Thyroid gland (tissue), 4 donors: ENCODE measurements at regions not wholly inside any gene's neighbourhood (a gene's known extent, or its start where the extent isn't known, plus 50 kb on each side); places are given as distances from the start of the nearest gene placed in this dataset.

ENCODE experiments used
- DNase-seq, 2 donors: peaks; one replicate each; pipeline ENCODE4 v3.0.0-alpha.2; 2019
- H3K27ac ChIP-seq, 3 donors: fragments of 200-600 bp; sonication (generic); 1 replicate in 2 of 3; 2 replicates in 1 of 3; pipeline ENCODE4 v1.5.1; 2016 to 2019; ENCODE audit warnings: mild to moderate bottlenecking in 1 of 3, moderate library complexity in 1 of 3
- H3K27me3 ChIP-seq: fragments of 200-600 bp; sonication (generic); one replicate; pipeline ENCODE4 v1.5.1; 2019
- H3K36me3 ChIP-seq, 2 donors: fragments of 200-600 bp; sonication (generic); one replicate each; pipeline ENCODE4 v1.5.1; 2016 to 2019
- H3K4me1 ChIP-seq, 2 donors: fragments of 200-600 bp; sonication (generic); one replicate each; pipeline ENCODE4 v1.5.1; 2017 to 2019
- H3K4me3 ChIP-seq, 3 donors: fragments of 200-600 bp; sonication (generic); replicated peaks in 1 of 3; 1 replicate in 2 of 3; 2 replicates in 1 of 3; pipeline ENCODE4 v1.5.1; 2016; ENCODE audit warnings: mild to moderate bottlenecking in 1 of 3
- H3K9me3 ChIP-seq: fragments of 200-600 bp; sonication (generic); one replicate; pipeline ENCODE4 v1.5.1; 2017
- CTCF ChIP-seq, 6 experiments: fragments of 200-600 bp in 3 of 6; fragments of 450-650 bp in 3 of 6; sonication (generic) in 3 of 6; IDR thresholded peaks; one replicate each; pipeline ENCODE4 v1.5.1; 2016 to 2019; ENCODE audit warnings: antibody characterized with exemption in 6 of 6, mild to moderate bottlenecking in 2 of 6, inconsistent platforms in 1 of 6, moderate library complexity in 1 of 6
- POLR2A ChIP-seq, 2 donors: fragments of 450-650 bp; IDR thresholded peaks; one replicate each; pipeline ENCODE4 v1.6.1; 2017; ENCODE audit warnings: antibody characterized with exemption in 2 of 2, mild to moderate bottlenecking in 2 of 2, moderate library complexity in 1 of 2
- WGBS, 2 donors: methylation state at CpG; one replicate each; pipeline ENCODE4 v1.1.5; 2017; 5-methylcytosine and 5-hydroxymethylcytosine counted together
- intact Hi-C: fragments of 100-400 bp; cut with DNase I; formaldehyde crosslinking; loops from one replicate; pipeline ENCODE4 v1.15.1; 2023

GRCh38 chr1:80402625-80403024, 1396.1 kb upstream of the ADGRL4 start:
- 76 to 79% methylated on average over 3 of the region's 3 CpGs for WGBS, 2 donors
- no peak overlapping the region for H3K4me3 ChIP-seq
- no peak overlapping the region for H3K27ac ChIP-seq
- H3K27me3 ChIP-seq, result no peaks in the 10 kb centered on the region
- intact Hi-C loops, result no loop called here
- no peak for TF ChIP-seq CTCF (IDR thresholded peaks at IDR 0.05)
- TF ChIP-seq POLR2A (IDR thresholded peaks at IDR 0.05), result no peak
- no peaks in the 10 kb centered on the region for H3K4me1 ChIP-seq
- no peaks in the 10 kb centered on the region for H3K36me3 ChIP-seq
- DNase-seq, result no peak
- H3K9me3 ChIP-seq, result no peaks in the 10 kb centered on the region

GRCh38 chr1:80401757-80402156, 1395.2 kb upstream of the ADGRL4 start:
- WGBS, 2 donors, result 72 to 74% methylated on average over 1 of the region's 1 CpG
- H3K27me3 ChIP-seq, result no peaks in the 10 kb centered on the region
- H3K4me3 ChIP-seq, result no peak overlapping the region
- H3K36me3 ChIP-seq, result no peaks in the 10 kb centered on the region
- DNase-seq, result no peak
- no peaks in the 10 kb centered on the region for H3K4me1 ChIP-seq
- intact Hi-C loops, result no loop called here
- no peaks in the 10 kb centered on the region for H3K9me3 ChIP-seq
- TF ChIP-seq CTCF (IDR thresholded peaks at IDR 0.05) (no peak), POLR2A (IDR thresholded peaks at IDR 0.05) (no peak)
- no peak overlapping the region for H3K27ac ChIP-seq

GRCh38 chr1:80392529-80392928, 1386.0 kb upstream of the ADGRL4 start:
- no peak for DNase-seq
- no peaks in the 10 kb centered on the region for H3K4me1 ChIP-seq
- no peak for TF ChIP-seq CTCF (IDR thresholded peaks at IDR 0.05)
- no peak for TF ChIP-seq POLR2A (IDR thresholded peaks at IDR 0.05)
- no peaks in the 10 kb centered on the region for H3K27me3 ChIP-seq
- H3K4me3 ChIP-seq, result no peak overlapping the region
- intact Hi-C loops, result no loop called here
- no peaks in the 10 kb centered on the region for H3K36me3 ChIP-seq
- H3K9me3 ChIP-seq, result no peaks in the 10 kb centered on the region
- H3K27ac ChIP-seq, result no peak overlapping the region
- WGBS, 2 donors, result 59 to 70% methylated on average over 3 of the region's 3 CpGs

GRCh38 chr1:80385650-80386049, 1379.1 kb upstream of the ADGRL4 start:
- H3K9me3 ChIP-seq, result no peaks in the 10 kb centered on the region
- no peaks in the 10 kb centered on the region for H3K27me3 ChIP-seq
- no peak for DNase-seq
- TF ChIP-seq CTCF (IDR thresholded peaks at IDR 0.05) (no peak), POLR2A (IDR thresholded peaks at IDR 0.05) (no peak)
- intact Hi-C loops, result no loop called here
- no peak overlapping the region for H3K27ac ChIP-seq
- H3K36me3 ChIP-seq, result no peaks in the 10 kb centered on the region
- no peaks in the 10 kb centered on the region for H3K4me1 ChIP-seq
- H3K4me3 ChIP-seq, result no peak overlapping the region

- TF ChIP-seq CTCF (IDR thresholded peaks at IDR 0.05) (no peak), POLR2A (IDR thresholded peaks at IDR 0.05) (no peak)
- no peak for DNase-seq
- intact Hi-C loops, result no loop called here
Observed at GRCh38 chr1:80384959-80385358, 1378.4 kb upstream of the ADGRL4 start.

More at GRCh38 chr1:80384959-80385358, 1378.4 kb upstream of the ADGRL4 start:
- Histone ChIP-seq H3K4me1 (no peaks in the 10 kb centered on the region), H3K27me3 (no peaks in the 10 kb centered on the region), H3K36me3 (no peaks in the 10 kb centered on the region), H3K4me3 (no peak overlapping the region), H3K9me3 (no peaks in the 10 kb centered on the region), H3K27ac (no peak overlapping the region)
